Tibial artery (tissue), 4 donors: ENCODE measurements at regions not wholly inside any gene's neighbourhood (a gene's known extent, or its start where the extent isn't known, plus 50 kb on each side); places are given as distances from the start of the nearest gene placed in this dataset.

ENCODE experiments used
- DNase-seq, 2 donors: peaks; one replicate each; pipeline ENCODE4 v3.0.0-alpha.2; 2019
- H3K27ac ChIP-seq, 2 donors: fragments of 200-600 bp; sonication (generic) in 1 of 2; 1 replicate in 1 of 2; 2 replicates in 1 of 2; pipeline ENCODE4 v1.5.1; 2018 to 2019; ENCODE audit warnings: mild to moderate bottlenecking in 1 of 2
- H3K27me3 ChIP-seq, 2 donors: fragments of 200-600 bp; sonication (generic) in 1 of 2; one replicate each; pipeline versions ENCODE4 v1.5.1 to v1.6.0; 2016 to 2019
- H3K36me3 ChIP-seq, 3 donors: fragments of 200-600 bp; sonication (generic) in 2 of 3; one replicate each; pipeline ENCODE4 v1.5.1; 2016 to 2019; ENCODE audit warnings: mild to moderate bottlenecking in 2 of 3
- H3K4me1 ChIP-seq, 4 donors: fragments of 200-600 bp; sonication (generic) in 2 of 4; 1 replicate in 3 of 4; 2 replicates in 1 of 4; pipeline ENCODE4 v1.5.1; 2016 to 2019
- H3K4me3 ChIP-seq, 2 donors: fragments of 200-600 bp; sonication (generic) in 1 of 2; 1 replicate in 1 of 2; 2 replicates in 1 of 2; pipeline ENCODE4 v1.5.1; 2018 to 2019; ENCODE audit warnings: mild to moderate bottlenecking in 2 of 2
- H3K9me3 ChIP-seq, 3 donors: fragments of 200-600 bp; sonication (generic) in 1 of 3; one replicate each; pipeline ENCODE4 v1.5.1; 2016 to 2019
- CTCF ChIP-seq, 2 experiments: fragments of 200-600 bp in 1 of 2; fragments of 450-650 bp in 1 of 2; IDR thresholded peaks; one replicate each; pipeline ENCODE4 v1.5.1; 2017 to 2019; ENCODE audit warnings: antibody characterized with exemption in 2 of 2, mild to moderate bottlenecking in 1 of 2, moderate library complexity in 1 of 2
- intact Hi-C: fragments of 100-400 bp; cut with DNase I; formaldehyde crosslinking; loops from one replicate; pipeline ENCODE4 v1.15.0; 2023; ENCODE audit warnings: low total_unique reads

GRCh38 chr9:15096972-15097371, 186.7 kb upstream of the FREM1 start:
- H3K4me1 ChIP-seq, result no peaks in the 10 kb centered on the region
- no peaks in the 10 kb centered on the region for H3K27me3 ChIP-seq
- H3K36me3 ChIP-seq, result no peaks in the 10 kb centered on the region
- no peak for DNase-seq
- H3K27ac ChIP-seq, result no peak overlapping the region
- no peaks in the 10 kb centered on the region for H3K9me3 ChIP-seq
- TF ChIP-seq CTCF (IDR thresholded peaks at IDR 0.05), result no peak
- intact Hi-C loops, result loop anchor here (5.0 kb wide), 1 partner anchor 40 kb away; no protein-coding TSS in a partner anchor
- H3K4me3 ChIP-seq, result no peak overlapping the region

- Histone ChIP-seq H3K27me3 (no peaks in the 10 kb centered on the region), H3K36me3 (no peaks in the 10 kb centered on the region), H3K27ac (no peak overlapping the region), H3K4me1 (no peaks in the 10 kb centered on the region), H3K4me3 (no peak overlapping the region), H3K9me3 (no peaks in the 10 kb centered on the region)
- DNase-seq, result no peak
- intact Hi-C loops, result no loop called here
- no peak for TF ChIP-seq CTCF (IDR thresholded peaks at IDR 0.05)
Observed at GRCh38 chr9:15086778-15087324, 176.6 kb upstream of the FREM1 start.

- no peaks in the 10 kb centered on the region for H3K9me3 ChIP-seq
- TF ChIP-seq CTCF (IDR thresholded peaks at IDR 0.05), result no peak
- DNase-seq, result no peak
- H3K4me1 ChIP-seq, result no peaks in the 10 kb centered on the region
- H3K4me3 ChIP-seq, result no peak overlapping the region
- H3K36me3 ChIP-seq, result no peaks in the 10 kb centered on the region
- intact Hi-C loops, result no loop called here
- no peaks in the 10 kb centered on the region for H3K27me3 ChIP-seq
- no peak overlapping the region for H3K27ac ChIP-seq
Observed at GRCh38 chr9:15086156-15086763, 176.0 kb upstream of the FREM1 start.

- TF ChIP-seq CTCF (IDR thresholded peaks at IDR 0.05), result no peak
- no peak overlapping the region for H3K4me3 ChIP-seq
- H3K9me3 ChIP-seq, result no peaks in the 10 kb centered on the region
- no peaks in the 10 kb centered on the region for H3K27me3 ChIP-seq
- intact Hi-C loops, result no loop called here
- no peaks in the 10 kb centered on the region for H3K4me1 ChIP-seq
- no peak for DNase-seq
- H3K27ac ChIP-seq, result no peak overlapping the region
- no peaks in the 10 kb centered on the region for H3K36me3 ChIP-seq
Observed at GRCh38 chr9:15081021-15081753, 171.0 kb upstream of the FREM1 start.

GRCh38 chr9:15080401-15080800, 170.2 kb upstream of the FREM1 start:
- H3K4me1 ChIP-seq, result no peaks in the 10 kb centered on the region
- no peak for DNase-seq
- intact Hi-C loops, result no loop called here
- TF ChIP-seq CTCF (IDR thresholded peaks at IDR 0.05), result no peak
- no peak overlapping the region for H3K27ac ChIP-seq
- H3K4me3 ChIP-seq, result no peak overlapping the region
- no peaks in the 10 kb centered on the region for H3K36me3 ChIP-seq
- H3K9me3 ChIP-seq, result no peaks in the 10 kb centered on the region
- H3K27me3 ChIP-seq, result no peaks in the 10 kb centered on the region
